SU-DHL-6 (cell line): ENCODE measurements at regions not wholly inside any gene's neighbourhood (a gene's known extent, or its start where the extent isn't known, plus 50 kb on each side); places are given as distances from the start of the nearest gene placed in this dataset.

ENCODE experiments used
- H2AFZ ChIP-seq: fragments of 200-600 bp; sonication (generic); 2 replicates; pipeline ENCODE4 v1.6.1; 2014; ENCODE audit warnings: low read depth, mild to moderate bottlenecking, moderate library complexity, mixed read lengths, antibody characterized with exemption, low read length; ENCODE audit not compliant: severe bottlenecking
- H3F3A ChIP-seq: fragments of 200-600 bp; shearing (Covaris generic); 2 replicates; pipeline ENCODE4 v1.6.0; 2016; ENCODE audit warnings: antibody characterized with exemption, mild to moderate bottlenecking; ENCODE audit not compliant: insufficient read depth
- H3K27ac ChIP-seq: fragments of 200-600 bp; sonication (generic); 2 replicates; pipeline ENCODE4 v1.5.1; 2016; ENCODE audit warnings: low read depth, mild to moderate bottlenecking, low read length, moderate library complexity, mixed read lengths
- H3K27me3 ChIP-seq: fragments of 200-600 bp; sonication (generic), shearing (Covaris generic); 2 replicates; pipeline ENCODE4 v1.6.0; 2014; ENCODE audit warnings: mild to moderate bottlenecking, low read length
- H3K36me3 ChIP-seq: fragments of 200-600 bp; sonication (generic); 2 replicates; pipeline ENCODE4 v1.6.1; 2014; ENCODE audit warnings: mild to moderate bottlenecking, low read length, mixed read lengths
- H3K4me2 ChIP-seq: fragments of 300-600, 200-600 bp; shearing (Covaris generic), sonication (generic); 2 replicates; pipeline ENCODE4 v1.6.0; 2014; ENCODE audit warnings: low read length, low read depth, mild to moderate bottlenecking; ENCODE audit not compliant: poor library complexity, severe bottlenecking
- H3K4me3 ChIP-seq: fragments of 200-600 bp; sonication (generic); 2 replicates; pipeline ENCODE4 v1.5.1; 2014; ENCODE audit warnings: antibody characterized with exemption, low read length, mild to moderate bottlenecking, mixed read lengths; ENCODE audit not compliant: insufficient read depth, poor library complexity, severe bottlenecking
- H3K79me2 ChIP-seq: fragments of 200-600 bp; sonication (generic); 2 replicates; pipeline ENCODE4 v1.6.1; 2014; ENCODE audit warnings: mild to moderate bottlenecking, low read length, moderate library complexity; ENCODE audit not compliant: insufficient read depth
- H3K9ac ChIP-seq: fragments of 200-600 bp; sonication (generic); 2 replicates; pipeline ENCODE4 v1.7.0; 2014; ENCODE audit warnings: mild to moderate bottlenecking, low read length
- H3K9me2 ChIP-seq: fragments of 200-600 bp; sonication (generic); replicated peaks from 2 replicates; pipeline ENCODE4 v1.6.1; 2014; ENCODE audit warnings: low read length; ENCODE audit not compliant: insufficient read depth
- H3K9me3 ChIP-seq: fragments of 200-600 bp; sonication (generic); 2 replicates; pipeline ENCODE4 v1.6.1; 2014; ENCODE audit warnings: low read length, mixed read lengths; ENCODE audit not compliant: insufficient read depth
- H4K20me1 ChIP-seq: fragments of 200-600 bp; sonication (generic); 2 replicates; pipeline ENCODE4 v1.6.1; 2014; ENCODE audit warnings: low read depth, mild to moderate bottlenecking, antibody characterized with exemption, low read length, moderate library complexity, mixed read lengths
- CTCF ChIP-seq: fragments of 200-600 bp; sonication (generic); IDR thresholded peaks from one replicate; pipeline ENCODE4 v1.5.1; 2017; ENCODE audit warnings: antibody characterized with exemption, mild to moderate bottlenecking, low read length, moderate library complexity; ENCODE audit not compliant: insufficient read depth, poor library complexity, severe bottlenecking
- EZH2phosphoT487 ChIP-seq: fragments of 200-600 bp; sonication (generic), shearing (Covaris generic); conservative IDR thresholded peaks from 2 replicates; pipeline ENCODE4 v1.6.1; 2018; ENCODE audit warnings: mild to moderate bottlenecking, antibody characterized with exemption, low read length, moderate library complexity, mixed read lengths

- Histone ChIP-seq H4K20me1 (no peaks in the 10 kb centered on the region), H3F3A (peaks cover 3% of the 10 kb centered on the region; the same call in 1 of the 2 replicates), H3K4me3 (no peak overlapping the region), H2AFZ (no peak overlapping the region), H3K27me3 (no peaks in the 10 kb centered on the region), H3K9me2 (no peaks in the 10 kb centered on the region), H3K36me3 (no peaks in the 10 kb centered on the region), H3K79me2 (no peaks in the 10 kb centered on the region), H3K4me2 (no peak overlapping the region), H3K27ac (no peak overlapping the region), H3K9me3 (no peaks in the 10 kb centered on the region), H3K9ac (no peak overlapping the region)
- TF ChIP-seq EZH2phosphoT487 (no peak), CTCF (no peak)
Measured at GRCh38 chr18:70506511-70506910, 217.7 kb downstream of the SOCS6 start.

GRCh38 chr18:70503060-70503459 is 214.2 kb downstream of the SOCS6 start:
- TF ChIP-seq CTCF (no peak), EZH2phosphoT487 (no peak)
- H3K4me3 ChIP-seq, result no peak overlapping the region
- no peaks in the 10 kb centered on the region for H3K27me3 ChIP-seq
- H3K4me2 ChIP-seq, result no peak overlapping the region
- no peaks in the 10 kb centered on the region for H4K20me1 ChIP-seq
- no peaks in the 10 kb centered on the region for H3K9me3 ChIP-seq
- H2AFZ ChIP-seq, result no peak overlapping the region
- H3K79me2 ChIP-seq, result no peaks in the 10 kb centered on the region
- H3K9ac ChIP-seq, result no peak overlapping the region
- no peaks in the 10 kb centered on the region for H3K36me3 ChIP-seq
- H3F3A ChIP-seq, result peaks cover 22% of the 10 kb centered on the region; the same call in 1 of the 2 replicates
- no peak overlapping the region for H3K27ac ChIP-seq
- H3K9me2 ChIP-seq, result no peaks in the 10 kb centered on the region

- no peaks in the 10 kb centered on the region for H3K36me3 ChIP-seq
- no peaks in the 10 kb centered on the region for H3K27me3 ChIP-seq
- no peaks in the 10 kb centered on the region for H3K9me3 ChIP-seq
- no peak overlapping the region for H3K4me3 ChIP-seq
- no peaks in the 10 kb centered on the region for H4K20me1 ChIP-seq
- no peak overlapping the region for H3K27ac ChIP-seq
- peaks cover 22% of the 10 kb centered on the region; the same call in 1 of the 2 replicates for H3F3A ChIP-seq
- no peak overlapping the region for H3K4me2 ChIP-seq
- TF ChIP-seq EZH2phosphoT487, result no peak
- TF ChIP-seq CTCF, result no peak
- no peaks in the 10 kb centered on the region for H3K79me2 ChIP-seq
- H3K9ac ChIP-seq, result no peak overlapping the region
- H2AFZ ChIP-seq, result no peak overlapping the region
- no peaks in the 10 kb centered on the region for H3K9me2 ChIP-seq
Measured at GRCh38 chr18:70501358-70501757, 212.5 kb downstream of the SOCS6 start.

- TF ChIP-seq EZH2phosphoT487, result no peak
- no peak for TF ChIP-seq CTCF
- Histone ChIP-seq H3K9me2 (no peaks in the 10 kb centered on the region), H3F3A (peaks cover 22% of the 10 kb centered on the region; the same call in 1 of the 2 replicates), H3K79me2 (no peaks in the 10 kb centered on the region), H3K4me2 (no peak overlapping the region), H3K27ac (no peak overlapping the region), H4K20me1 (no peaks in the 10 kb centered on the region), H3K9ac (no peak overlapping the region), H2AFZ (no peak overlapping the region), H3K4me3 (no peak overlapping the region), H3K9me3 (no peaks in the 10 kb centered on the region), H3K27me3 (no peaks in the 10 kb centered on the region), H3K36me3 (no peaks in the 10 kb centered on the region)
Measured at GRCh38 chr18:70500748-70501147, 211.9 kb downstream of the SOCS6 start.
